WERI-Rb-1 (cell line): ENCODE measurements at regions not wholly inside any gene's neighbourhood (a gene's known extent, or its start where the extent isn't known, plus 50 kb on each side); places are given as distances from the start of the nearest gene placed in this dataset.

Experiments used
- DNase-seq: peaks from one replicate; pipeline ENCODE4 v3.0.0-alpha.2; 2020
- H3K27ac ChIP-seq: fragments of 250-450 bp; sonication (Bioruptor Pico); 2 replicates; pipeline ENCODE4 v1.5.1; 2020; ENCODE audit warnings: mild to moderate bottlenecking, moderate library complexity
- H3K27me3 ChIP-seq: fragments of 250-450 bp; sonication (Bioruptor Pico); 2 replicates; pipeline ENCODE4 v1.5.1; 2021; ENCODE audit warnings: mild to moderate bottlenecking, low read depth, moderate library complexity; ENCODE audit not compliant: insufficient read depth, severe bottlenecking
- H3K36me3 ChIP-seq: fragments of 250-450 bp; sonication (Bioruptor Pico); 2 replicates; pipeline ENCODE4 v1.5.1; 2020; ENCODE audit warnings: mild to moderate bottlenecking, moderate library complexity
- H3K4me3 ChIP-seq: 2 replicates; pipeline ENCODE4 v1.5.1; 2011; ENCODE audit warnings: low read depth, mild to moderate bottlenecking, control low read depth, low read length
- H3K9me3 ChIP-seq: fragments of 250-450 bp; sonication (Bioruptor Pico); 2 replicates; pipeline ENCODE4 v1.5.1; 2021; ENCODE audit warnings: mild to moderate bottlenecking, moderate library complexity; ENCODE audit not compliant: severe bottlenecking
- CTCF ChIP-seq: IDR thresholded peaks from 2 replicates; pipeline ENCODE4 v1.5.1; 2011; ENCODE audit warnings: low read depth, mild to moderate bottlenecking, control low read depth, inconsistent platforms, low read length

DNA sequence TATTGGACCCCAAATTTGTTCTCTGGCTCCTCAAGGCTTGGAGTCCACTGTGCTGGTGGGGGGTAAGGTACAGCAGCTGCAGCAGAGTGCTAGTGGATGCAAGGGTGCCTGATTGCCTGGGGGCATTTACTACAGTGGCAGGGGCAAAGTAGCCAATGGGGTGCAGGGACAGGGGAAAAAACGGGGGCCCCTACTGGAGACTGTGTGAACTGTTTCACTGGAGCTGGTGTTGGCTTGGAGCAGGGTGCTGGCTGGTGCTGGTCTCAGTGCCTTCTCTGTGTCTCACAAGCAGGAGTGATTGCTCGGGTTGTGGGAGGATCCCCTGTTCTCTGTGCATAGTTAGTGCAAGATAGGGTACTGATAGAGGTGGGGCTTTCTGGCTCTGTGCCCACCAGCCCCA, 935.9 kb downstream of the JRKL start:
- Histone ChIP-seq H3K9me3 (no peaks in the 10 kb centered on the region), H3K36me3 (no peaks in the 10 kb centered on the region), H3K27ac (no peak overlapping the region), H3K27me3 (no peaks in the 10 kb centered on the region), H3K4me3 (no peak overlapping the region)
- no peak for DNase-seq
- TF ChIP-seq CTCF: no peak

DNA sequence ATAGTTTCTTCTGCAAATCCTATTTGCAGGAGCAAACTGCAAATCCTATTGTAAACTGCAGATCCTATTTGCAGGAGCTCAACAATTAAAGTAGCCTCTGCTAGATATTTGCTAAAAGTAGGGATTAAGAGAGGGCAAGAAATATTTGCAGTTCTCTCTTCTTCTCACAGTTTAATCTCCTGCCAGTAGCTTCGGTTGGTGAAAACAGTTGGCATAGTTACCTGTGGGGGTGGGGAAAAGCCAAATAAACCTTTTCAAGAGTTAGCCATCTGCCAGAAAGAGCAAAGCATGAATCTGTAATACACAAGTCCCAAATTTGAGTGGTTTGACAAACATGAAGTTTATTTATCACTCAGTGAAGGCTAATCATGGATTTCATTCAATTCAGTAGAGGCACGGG, 942.5 kb downstream of the JRKL start:
- H3K27ac ChIP-seq: no peak overlapping the region
- H3K36me3 ChIP-seq: no peaks in the 10 kb centered on the region
- no peaks in the 10 kb centered on the region for H3K9me3 ChIP-seq
- DNase-seq: peak; percentile 52
- TF ChIP-seq CTCF: no peak
- no peaks in the 10 kb centered on the region for H3K27me3 ChIP-seq
- no peak overlapping the region for H3K4me3 ChIP-seq

- Histone ChIP-seq H3K36me3 (no peaks in the 10 kb centered on the region), H3K27me3 (no peaks in the 10 kb centered on the region), H3K9me3 (no peaks in the 10 kb centered on the region), H3K4me3 (no peak overlapping the region), H3K27ac (no peak overlapping the region)
- DNase-seq: no peak
- TF ChIP-seq CTCF: no peak
These were observed 946.3 kb downstream of the JRKL start for GRCh38 chr11:97336064-97336463.

DNA sequence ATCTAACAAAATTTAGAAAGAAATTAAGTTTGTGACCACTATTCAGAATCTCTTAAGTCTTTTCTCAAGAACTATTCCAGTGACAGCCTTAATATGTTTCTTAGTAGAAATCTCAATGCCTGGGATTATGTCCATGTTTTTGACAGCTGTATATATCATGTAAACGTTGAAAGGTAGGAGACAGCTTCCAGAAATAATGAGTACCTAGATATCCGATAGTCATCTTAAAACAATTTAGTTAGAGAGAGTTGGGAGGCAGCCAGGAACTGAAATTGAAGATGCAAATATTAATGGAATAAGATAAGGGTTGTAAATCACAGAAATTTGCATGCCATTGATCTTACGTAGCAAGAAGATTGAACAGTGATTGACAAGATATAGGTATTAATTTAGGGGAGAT, 955.2 kb downstream of the JRKL start:
- Histone ChIP-seq H3K36me3 (no peaks in the 10 kb centered on the region), H3K27me3 (no peaks in the 10 kb centered on the region), H3K4me3 (no peak overlapping the region), H3K9me3 (no peaks in the 10 kb centered on the region), H3K27ac (no peak overlapping the region)
- no peak for TF ChIP-seq CTCF
- no peak for DNase-seq

DNA sequence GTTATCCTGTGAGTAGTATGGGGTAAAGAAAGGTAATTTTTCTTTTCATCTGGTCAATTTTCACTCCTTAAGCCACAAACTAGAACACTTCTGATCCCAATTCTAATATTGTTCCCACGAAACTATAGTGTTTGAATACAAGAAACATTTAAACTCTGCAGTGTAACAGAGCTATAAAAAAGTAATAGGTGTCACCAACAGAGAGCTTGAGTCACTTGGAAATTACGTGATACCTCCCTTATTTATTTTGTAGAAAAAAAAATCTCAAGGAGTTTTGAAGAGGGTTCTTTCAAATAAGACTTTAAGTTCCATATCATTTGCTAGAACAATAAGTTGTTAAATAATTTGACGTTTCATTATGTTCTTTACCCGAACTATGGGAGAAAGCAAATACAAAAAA, 959.4 kb downstream of the JRKL start:
- peaks cover 3% of the 10 kb centered on the region for H3K9me3 ChIP-seq
- no peaks in the 10 kb centered on the region for H3K36me3 ChIP-seq
- H3K27ac ChIP-seq: no peak overlapping the region
- no peaks in the 10 kb centered on the region for H3K27me3 ChIP-seq
- H3K4me3 ChIP-seq: no peak overlapping the region
- no peak for DNase-seq
- TF ChIP-seq CTCF: no peak

DNA sequence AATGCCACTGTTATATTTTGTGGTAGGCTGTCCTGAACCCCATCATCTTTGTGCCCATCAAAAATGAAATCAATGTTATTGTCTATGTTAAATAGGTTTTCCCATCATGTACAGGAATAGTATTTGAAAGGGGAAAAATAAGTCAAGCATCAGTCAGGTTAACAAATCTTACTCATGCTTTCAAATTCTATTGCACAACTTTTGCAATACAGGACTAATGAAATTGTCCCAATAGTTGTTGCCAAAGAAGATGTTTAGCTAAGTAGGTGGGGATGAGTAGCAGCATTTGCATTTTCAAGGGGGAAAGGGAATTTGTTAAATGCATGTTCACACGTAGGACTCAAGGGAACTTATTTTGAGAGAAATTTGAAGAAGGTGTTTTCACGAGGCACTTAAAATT, 962.1 kb downstream of the JRKL start:
- Histone ChIP-seq H3K4me3 (no peak overlapping the region), H3K9me3 (peaks cover 3% of the 10 kb centered on the region), H3K27ac (no peak overlapping the region), H3K36me3 (no peaks in the 10 kb centered on the region), H3K27me3 (no peaks in the 10 kb centered on the region)
- no peak for DNase-seq
- no peak for TF ChIP-seq CTCF
